ENCODE measurements at regions not wholly inside any gene's neighbourhood (a gene's known extent, or its start where the extent isn't known, plus 50 kb on each side); places are given as distances from the start of the nearest gene placed in this dataset.

- H3K27me3 ChIP-seq (replicated peaks; ENCODE audit: insufficient read depth), result no peaks in the 10 kb centered on the region
- H3K9me3 ChIP-seq, result no peaks in the 10 kb centered on the region
- TF ChIP-seq CTCF (IDR thresholded peaks at IDR 0.05) (no peak), POLR2A (IDR thresholded peaks at IDR 0.05) (no peak), POLR2AphosphoS5 (IDR thresholded peaks at IDR 0.05) (no peak)
- H3K36me3 ChIP-seq, result no peaks in the 10 kb centered on the region
- H3K27ac ChIP-seq, result no peak overlapping the region
- DNase-seq (ENCODE audit: low spot score), result no peak
- H3K4me3 ChIP-seq, result no peak overlapping the region
- intact Hi-C loops (cut with DNase I), result no loop called here
- no peaks in the 10 kb centered on the region for H3K4me1 ChIP-seq (replicated peaks)
- 64% methylated on average over 2 of the region's 2 CpGs for WGBS
These were observed 146.2 kb upstream of the NR2F2 start for GRCh38 chr15:96184297-96184696.

- no peaks in the 10 kb centered on the region for H3K27me3 ChIP-seq (replicated peaks; ENCODE audit: insufficient read depth)
- H3K9me3 ChIP-seq, result no peaks in the 10 kb centered on the region
- no peaks in the 10 kb centered on the region for H3K36me3 ChIP-seq
- no peak for TF ChIP-seq POLR2A (IDR thresholded peaks at IDR 0.05)
- no peak for TF ChIP-seq CTCF (IDR thresholded peaks at IDR 0.05)
- TF ChIP-seq POLR2AphosphoS5 (IDR thresholded peaks at IDR 0.05), result no peak
- H3K27ac ChIP-seq, result no peak overlapping the region
- intact Hi-C loops (cut with DNase I), result no loop called here
- H3K4me3 ChIP-seq, result no peak overlapping the region
- WGBS, result 93% methylated on average over 4 of the region's 4 CpGs
- no peak for DNase-seq (ENCODE audit: low spot score)
- H3K4me1 ChIP-seq (replicated peaks), result no peaks in the 10 kb centered on the region
These were observed 144.4 kb upstream of the NR2F2 start for GRCh38 chr15:96186105-96186504.

- WGBS, result 77% methylated on average over 10 of the region's 10 CpGs
- H3K27ac ChIP-seq, result no peak overlapping the region
- no peak overlapping the region for H3K4me3 ChIP-seq
- H3K27me3 ChIP-seq (replicated peaks; ENCODE audit: insufficient read depth), result no peaks in the 10 kb centered on the region
- H3K9me3 ChIP-seq, result no peaks in the 10 kb centered on the region
- H3K4me1 ChIP-seq (replicated peaks), result no peaks in the 10 kb centered on the region
- H3K36me3 ChIP-seq, result no peaks in the 10 kb centered on the region
- TF ChIP-seq POLR2A (IDR thresholded peaks at IDR 0.05) (no peak), POLR2AphosphoS5 (IDR thresholded peaks at IDR 0.05) (no peak), CTCF (IDR thresholded peaks at IDR 0.05) (no peak)
- no peak for DNase-seq (ENCODE audit: low spot score)
- intact Hi-C loops (cut with DNase I), result no loop called here
These were observed 142.9 kb upstream of the NR2F2 start for GRCh38 chr15:96187341-96188305.

GRCh38 chr15:96197721-96198120, 132.8 kb upstream of the NR2F2 start:
- Histone ChIP-seq H3K36me3 (no peaks in the 10 kb centered on the region), H3K4me3 (no peak overlapping the region), H3K4me1 (replicated peaks) (no peaks in the 10 kb centered on the region), H3K27me3 (replicated peaks; ENCODE audit: insufficient read depth) (no peaks in the 10 kb centered on the region), H3K9me3 (no peaks in the 10 kb centered on the region), H3K27ac (no peak overlapping the region)
- intact Hi-C loops (cut with DNase I), result no loop called here
- TF ChIP-seq POLR2A (IDR thresholded peaks at IDR 0.05) (no peak), POLR2AphosphoS5 (IDR thresholded peaks at IDR 0.05) (no peak), CTCF (IDR thresholded peaks at IDR 0.05) (no peak)
- DNase-seq (ENCODE audit: low spot score), result no peak
- 96% methylated on average over 1 of the region's 1 CpG for WGBS

- no peak for TF ChIP-seq POLR2A (IDR thresholded peaks at IDR 0.05)
- no peak for TF ChIP-seq POLR2AphosphoS5 (IDR thresholded peaks at IDR 0.05)
- no peak for TF ChIP-seq CTCF (IDR thresholded peaks at IDR 0.05)
These were observed 131.4 kb upstream of the NR2F2 start for GRCh38 chr15:96199111-96199510.

More at GRCh38 chr15:96199111-96199510, 131.4 kb upstream of the NR2F2 start:
- no peak overlapping the region for H3K4me3 ChIP-seq
- DNase-seq (ENCODE audit: low spot score), result no peak
- H3K27ac ChIP-seq, result no peak overlapping the region
- no peaks in the 10 kb centered on the region for H3K36me3 ChIP-seq
- H3K27me3 ChIP-seq (replicated peaks; ENCODE audit: insufficient read depth), result no peaks in the 10 kb centered on the region
- H3K4me1 ChIP-seq (replicated peaks), result no peaks in the 10 kb centered on the region
- intact Hi-C loops (cut with DNase I), result no loop called here
- no peaks in the 10 kb centered on the region for H3K9me3 ChIP-seq
